Central memory CD8-positive, alpha-beta T cell (primary cell): ENCODE measurements at regions not wholly inside any gene's neighbourhood (a gene's known extent, or its start where the extent isn't known, plus 50 kb on each side); places are given as distances from the start of the nearest gene placed in this dataset.

Experiments
- ATAC-seq: fragments of 150-1000 bp; cut with Tn5 transposase; replicated peaks from 2 replicates; pipeline ENCODE4 v1.10.0; 2022; ENCODE audit warnings: mild to moderate bottlenecking, moderate FRiP score, moderate number of reproducible peaks; ENCODE audit not compliant: poor library complexity, severe bottlenecking; ENCODE audit errors: extremely low read depth
- DNase-seq, 2 donors: peaks; one replicate each; pipeline ENCODE4 v3.0.0; 2021; ENCODE audit warnings: low spot score in 2 of 2
- H3K27ac Mint-ChIP-seq: one replicate; pipeline ENCODE4 v1.8.0; 2022; ENCODE audit warnings: low read depth, mild to moderate bottlenecking, moderate library complexity, mixed read lengths
- H3K27me3 Mint-ChIP-seq: one replicate; pipeline ENCODE4 v1.8.0; 2022; ENCODE audit warnings: mixed read lengths
- H3K36me3 Mint-ChIP-seq: one replicate; pipeline ENCODE4 v1.8.0; 2022; ENCODE audit warnings: mild to moderate bottlenecking, moderate library complexity, mixed read lengths; ENCODE audit not compliant: insufficient read depth
- H3K4me1 Mint-ChIP-seq: one replicate; pipeline ENCODE4 v1.8.0; 2022; ENCODE audit warnings: mixed read lengths
- H3K4me3 Mint-ChIP-seq: one replicate; pipeline ENCODE4 v1.8.0; 2022; ENCODE audit warnings: mild to moderate bottlenecking, moderate library complexity, mixed read lengths
- H3K9me3 Mint-ChIP-seq: one replicate; pipeline ENCODE4 v1.8.0; 2022; ENCODE audit warnings: mixed read lengths

DNA sequence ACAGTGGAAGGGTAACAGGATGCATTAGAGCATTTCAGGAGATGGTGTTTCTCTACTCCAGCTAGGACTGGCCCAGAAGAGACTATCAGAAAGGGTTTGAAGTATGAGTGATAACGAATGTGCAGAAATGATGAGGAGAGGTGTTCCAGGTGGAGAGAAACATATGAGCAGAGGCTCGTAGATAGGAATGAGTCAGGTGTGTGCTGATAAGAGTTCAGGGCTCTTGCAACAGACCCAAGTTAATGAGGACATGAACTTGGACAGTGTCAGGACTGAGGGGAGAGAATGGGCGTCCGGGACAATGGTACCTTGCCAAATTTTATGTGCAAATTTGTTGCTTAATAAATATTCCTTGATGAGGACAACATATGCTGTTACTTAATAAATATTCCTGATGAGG, 183.9 kb upstream of the NFIA start:
- H3K27ac Mint-ChIP-seq, result no peak overlapping the region
- no peaks in the 10 kb centered on the region for H3K36me3 Mint-ChIP-seq
- H3K9me3 Mint-ChIP-seq, result no peaks in the 10 kb centered on the region
- DNase-seq (no peak), ATAC-seq (no peak)
- H3K4me1 Mint-ChIP-seq, result no peaks in the 10 kb centered on the region
- H3K4me3 Mint-ChIP-seq, result no peak overlapping the region
- H3K27me3 Mint-ChIP-seq, result peaks cover 13% of the 10 kb centered on the region

DNA sequence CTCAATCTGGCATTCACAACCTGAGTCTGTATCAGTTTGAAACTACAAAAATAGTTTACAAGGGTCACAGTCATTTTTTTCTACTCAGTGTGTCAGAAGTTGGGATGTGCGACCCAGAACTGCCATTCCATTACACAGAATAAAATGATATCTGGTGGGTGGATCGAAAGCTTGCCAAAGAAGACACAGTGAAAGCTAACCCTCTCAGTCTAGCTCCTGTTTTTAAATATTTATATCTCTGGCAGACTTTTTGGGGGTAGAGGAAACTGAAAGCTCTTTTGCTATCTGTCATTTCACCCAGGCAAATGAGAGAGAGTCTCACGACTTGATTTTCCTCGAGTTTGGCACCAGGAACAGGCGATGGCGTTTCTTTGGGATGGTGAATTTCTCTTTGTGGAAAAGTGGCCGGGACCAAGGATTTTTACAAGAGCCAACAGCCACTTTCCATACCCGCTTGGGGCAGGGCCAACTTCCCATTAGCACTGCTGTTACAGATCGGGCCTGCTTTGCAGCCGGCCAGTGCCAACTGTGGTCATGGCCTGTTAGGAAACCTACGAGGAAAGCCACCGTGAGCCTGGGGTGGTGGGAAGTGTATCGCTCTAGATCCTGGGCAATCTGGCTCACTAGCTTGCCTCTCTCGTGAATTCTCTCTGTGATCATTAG, 185.5 kb upstream of the NFIA start:
- ATAC-seq (no peak), DNase-seq (no peak)
- Mint-ChIP-seq H3K4me1 (no peaks in the 10 kb centered on the region), H3K27ac (no peak overlapping the region), H3K9me3 (no peaks in the 10 kb centered on the region), H3K36me3 (no peaks in the 10 kb centered on the region), H3K27me3 (peaks cover 13% of the 10 kb centered on the region), H3K4me3 (no peak overlapping the region)

DNA sequence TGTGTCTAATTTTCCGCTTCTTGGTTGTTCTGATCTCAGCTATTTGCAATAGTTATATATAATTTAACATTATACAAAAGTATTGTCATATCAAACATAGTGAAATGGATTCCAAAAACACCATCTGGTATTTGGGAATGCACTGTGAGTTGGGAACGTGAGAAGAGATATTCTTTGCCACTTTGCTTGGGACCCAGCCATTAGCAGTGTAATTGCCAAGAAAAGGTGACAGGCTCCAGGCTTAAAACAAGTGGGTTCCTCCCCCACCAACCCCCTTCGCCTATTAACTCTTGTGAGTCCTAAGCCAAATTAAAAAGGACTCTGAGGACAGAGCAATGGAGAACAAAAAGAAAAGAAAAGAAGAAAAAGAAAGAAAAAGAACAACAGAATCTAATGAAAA, 186.7 kb upstream of the NFIA start:
- no peak for DNase-seq
- Mint-ChIP-seq H3K4me1 (no peaks in the 10 kb centered on the region), H3K9me3 (no peaks in the 10 kb centered on the region), H3K27me3 (peaks cover 22% of the 10 kb centered on the region), H3K36me3 (no peaks in the 10 kb centered on the region), H3K27ac (no peak overlapping the region), H3K4me3 (no peak overlapping the region)
- ATAC-seq, result no peak

DNA sequence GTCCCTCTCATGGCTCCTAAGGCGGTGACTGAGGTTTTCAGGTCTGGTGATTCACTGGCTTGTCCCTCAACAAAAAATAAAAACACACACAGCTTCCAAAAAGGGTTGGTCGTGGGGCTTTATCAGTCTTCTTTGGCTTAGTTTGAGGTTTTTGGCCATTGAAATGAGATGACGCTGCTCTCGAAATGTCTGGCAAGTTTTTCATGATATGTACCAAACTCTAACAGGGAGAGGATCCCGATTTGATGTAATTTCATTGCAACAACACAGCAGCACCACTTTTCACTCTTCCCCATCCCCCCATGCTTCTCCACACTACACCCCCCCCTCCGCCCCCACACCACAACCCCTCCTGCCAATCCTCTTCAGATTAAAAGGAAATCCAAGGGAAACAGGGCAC, 187.1 kb upstream of the NFIA start:
- no peak for ATAC-seq
- Mint-ChIP-seq H3K27ac (no peak overlapping the region), H3K9me3 (no peaks in the 10 kb centered on the region), H3K4me3 (no peak overlapping the region), H3K27me3 (peaks cover 26% of the 10 kb centered on the region), H3K36me3 (no peaks in the 10 kb centered on the region), H3K4me1 (no peaks in the 10 kb centered on the region)
- DNase-seq, result no peak

DNA sequence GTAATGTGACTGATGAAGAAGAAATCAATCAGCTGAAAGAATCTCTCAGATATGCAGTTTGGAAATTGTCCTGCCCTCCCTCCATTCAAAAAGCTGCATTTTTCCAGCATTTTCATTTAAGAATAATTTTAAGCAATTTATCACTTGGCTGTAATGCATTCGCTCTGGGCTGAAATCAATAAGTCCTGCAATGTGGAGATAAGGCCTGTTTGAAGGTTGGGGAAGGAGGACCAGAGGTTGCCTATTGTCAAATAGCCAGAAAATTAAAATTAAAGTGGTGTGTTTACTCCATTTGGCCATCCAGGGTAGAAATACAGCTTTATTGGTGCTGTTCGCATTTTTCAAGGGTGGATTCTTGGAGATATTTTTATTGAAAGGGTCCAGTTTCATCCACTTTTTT, 187.6 kb upstream of the NFIA start:
- H3K9me3 Mint-ChIP-seq, result no peaks in the 10 kb centered on the region
- H3K27ac Mint-ChIP-seq, result no peak overlapping the region
- no peak for ATAC-seq
- no peak for DNase-seq
- no peaks in the 10 kb centered on the region for H3K4me1 Mint-ChIP-seq
- no peak overlapping the region for H3K4me3 Mint-ChIP-seq
- no peaks in the 10 kb centered on the region for H3K36me3 Mint-ChIP-seq
- H3K27me3 Mint-ChIP-seq, result peaks cover 27% of the 10 kb centered on the region

DNA sequence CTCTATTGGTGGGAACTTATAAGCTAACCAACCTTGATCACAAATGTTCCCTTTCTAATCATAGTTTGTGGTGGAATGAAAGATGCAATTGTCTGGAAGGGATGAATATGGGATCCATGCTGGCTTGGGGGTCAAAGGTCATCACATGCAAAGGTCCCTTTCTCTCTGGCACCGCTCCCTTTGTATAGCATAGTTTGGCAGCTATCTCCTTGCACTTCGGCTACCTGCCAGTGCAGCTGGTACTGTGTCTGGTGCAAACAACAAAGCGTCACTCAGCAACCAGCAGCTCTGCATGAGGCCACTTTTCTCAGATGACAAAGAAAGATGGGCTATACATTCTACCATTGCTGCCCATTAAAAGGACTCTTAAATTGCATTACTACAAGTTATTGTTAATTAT, 188.2 kb upstream of the NFIA start:
- ATAC-seq (no peak), DNase-seq (no peak)
- Mint-ChIP-seq H3K4me1 (no peaks in the 10 kb centered on the region), H3K36me3 (no peaks in the 10 kb centered on the region), H3K27ac (no peak overlapping the region), H3K4me3 (no peak overlapping the region), H3K27me3 (peaks cover 27% of the 10 kb centered on the region), H3K9me3 (no peaks in the 10 kb centered on the region)

GRCh38 chr1:60893136-60893930, 189.0 kb upstream of the NFIA start:
- Mint-ChIP-seq H3K4me3 (no peak overlapping the region), H3K9me3 (no peaks in the 10 kb centered on the region), H3K27ac (no peak overlapping the region), H3K36me3 (no peaks in the 10 kb centered on the region), H3K4me1 (no peaks in the 10 kb centered on the region), H3K27me3 (peaks cover 27% of the 10 kb centered on the region)
- ATAC-seq (no peak), DNase-seq (no peak)

GRCh38 chr1:60891765-60892164, 190.6 kb upstream of the NFIA start:
- Mint-ChIP-seq H3K9me3 (no peaks in the 10 kb centered on the region), H3K4me3 (no peak overlapping the region), H3K27me3 (peaks cover 34% of the 10 kb centered on the region), H3K4me1 (no peaks in the 10 kb centered on the region), H3K36me3 (no peaks in the 10 kb centered on the region), H3K27ac (no peak overlapping the region)
- ATAC-seq (no peak), DNase-seq (no peak)

DNA sequence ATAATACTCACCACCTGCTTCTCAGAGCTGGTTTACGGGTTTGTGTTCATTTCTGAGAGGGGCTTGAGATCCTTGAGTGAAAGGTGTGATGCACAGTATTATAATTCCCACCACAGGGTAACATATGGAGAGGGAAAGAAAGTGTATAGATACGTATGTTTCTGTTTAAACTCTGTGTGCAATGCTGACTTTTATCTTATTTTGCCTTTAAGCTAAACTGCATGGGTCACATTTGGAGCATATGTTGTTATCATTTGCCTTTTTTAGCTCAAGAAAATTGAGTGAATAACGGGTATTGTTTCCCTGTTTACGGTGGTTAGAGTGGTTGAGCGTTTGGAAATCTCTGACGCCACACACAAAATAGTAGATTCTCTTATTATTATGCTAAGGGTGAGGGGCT, 191.1 kb upstream of the NFIA start:
- H3K27me3 Mint-ChIP-seq, result peaks cover 38% of the 10 kb centered on the region
- no peak overlapping the region for H3K27ac Mint-ChIP-seq
- ATAC-seq, result no peak
- no peak overlapping the region for H3K4me3 Mint-ChIP-seq
- no peaks in the 10 kb centered on the region for H3K36me3 Mint-ChIP-seq
- H3K4me1 Mint-ChIP-seq, result no peaks in the 10 kb centered on the region
- no peak for DNase-seq
- no peaks in the 10 kb centered on the region for H3K9me3 Mint-ChIP-seq

GRCh38 chr1:60890664-60891063, 191.7 kb upstream of the NFIA start:
- Mint-ChIP-seq H3K9me3 (no peaks in the 10 kb centered on the region), H3K4me1 (no peaks in the 10 kb centered on the region), H3K4me3 (no peak overlapping the region), H3K36me3 (no peaks in the 10 kb centered on the region), H3K27ac (no peak overlapping the region), H3K27me3 (peaks cover 45% of the 10 kb centered on the region)
- ATAC-seq (no peak), DNase-seq (no peak)

- no peak overlapping the region for H3K27ac Mint-ChIP-seq
- H3K36me3 Mint-ChIP-seq, result no peaks in the 10 kb centered on the region
- no peak overlapping the region for H3K4me3 Mint-ChIP-seq
- H3K4me1 Mint-ChIP-seq, result no peaks in the 10 kb centered on the region
- H3K9me3 Mint-ChIP-seq, result no peaks in the 10 kb centered on the region
- ATAC-seq (no peak), DNase-seq (no peak)
- peaks cover 45% of the 10 kb centered on the region for H3K27me3 Mint-ChIP-seq
Observed at GRCh38 chr1:60889709-60890108, 192.7 kb upstream of the NFIA start.

- no peaks in the 10 kb centered on the region for H3K36me3 Mint-ChIP-seq
- H3K4me3 Mint-ChIP-seq, result no peak overlapping the region
- no peaks in the 10 kb centered on the region for H3K9me3 Mint-ChIP-seq
- DNase-seq (no peak), ATAC-seq (no peak)
- H3K27me3 Mint-ChIP-seq, result peaks cover 33% of the 10 kb centered on the region
- no peaks in the 10 kb centered on the region for H3K4me1 Mint-ChIP-seq
- H3K27ac Mint-ChIP-seq, result no peak overlapping the region
Observed at GRCh38 chr1:60888126-60888525, 194.2 kb upstream of the NFIA start.

GRCh38 chr1:60886793-60887331, 195.5 kb upstream of the NFIA start:
- H3K36me3 Mint-ChIP-seq, result no peaks in the 10 kb centered on the region
- H3K27ac Mint-ChIP-seq, result no peak overlapping the region
- no peaks in the 10 kb centered on the region for H3K4me1 Mint-ChIP-seq
- DNase-seq (no peak), ATAC-seq (no peak)
- peaks cover 36% of the 10 kb centered on the region for H3K27me3 Mint-ChIP-seq
- no peaks in the 10 kb centered on the region for H3K9me3 Mint-ChIP-seq
- H3K4me3 Mint-ChIP-seq, result no peak overlapping the region
